AG09319 (cell line): ENCODE measurements at regions not wholly inside any gene's neighbourhood (a gene's known extent, or its start where the extent isn't known, plus 50 kb on each side); places are given as distances from the start of the nearest gene placed in this dataset.

ENCODE experiments used
- DNase-seq: peaks from one replicate; pipeline ENCODE4 v3.0.0-alpha.2; 2010; ENCODE audit warnings: low read depth; ENCODE audit errors: extremely low read depth
- CTCF ChIP-seq: IDR thresholded peaks from 2 replicates; pipeline ENCODE4 v1.5.1; 2011; ENCODE audit warnings: low read depth, mild to moderate bottlenecking, inconsistent platforms, low read length, moderate library complexity

GRCh38 chr9:75226403-75227139 is 138.3 kb downstream of the OSTF1 start:
- no peak for DNase-seq
- no peak for TF ChIP-seq CTCF

- TF ChIP-seq CTCF, result no peak
- no peak for DNase-seq
Measured at GRCh38 chr9:75228893-75229292, 140.6 kb downstream of the OSTF1 start.

GRCh38 chr9:75229605-75230332 is 141.5 kb downstream of the OSTF1 start:
- DNase-seq, result no peak
- TF ChIP-seq CTCF, result no peak

GRCh38 chr9:75230469-75230868 is 142.2 kb downstream of the OSTF1 start:
- no peak for DNase-seq
- TF ChIP-seq CTCF, result no peak

GRCh38 chr9:75231167-75231566 is 142.9 kb downstream of the OSTF1 start:
- DNase-seq, result no peak
- TF ChIP-seq CTCF, result no peak

GRCh38 chr9:75233011-75233410 is 144.7 kb downstream of the OSTF1 start:
- DNase-seq, result no peak
- TF ChIP-seq CTCF, result no peak

GRCh38 chr9:75235632-75236031 is 147.3 kb downstream of the OSTF1 start:
- DNase-seq, result no peak
- no peak for TF ChIP-seq CTCF
